DMS153 (cell line): ENCODE measurements at regions not wholly inside any gene's neighbourhood (a gene's known extent, or its start where the extent isn't known, plus 50 kb on each side); places are given as distances from the start of the nearest gene placed in this dataset.

Experiments used
- DNase-seq: peaks from one replicate; lab custom pipeline; 2025; lab: John Stamatoyannopoulos, UW

DNA sequence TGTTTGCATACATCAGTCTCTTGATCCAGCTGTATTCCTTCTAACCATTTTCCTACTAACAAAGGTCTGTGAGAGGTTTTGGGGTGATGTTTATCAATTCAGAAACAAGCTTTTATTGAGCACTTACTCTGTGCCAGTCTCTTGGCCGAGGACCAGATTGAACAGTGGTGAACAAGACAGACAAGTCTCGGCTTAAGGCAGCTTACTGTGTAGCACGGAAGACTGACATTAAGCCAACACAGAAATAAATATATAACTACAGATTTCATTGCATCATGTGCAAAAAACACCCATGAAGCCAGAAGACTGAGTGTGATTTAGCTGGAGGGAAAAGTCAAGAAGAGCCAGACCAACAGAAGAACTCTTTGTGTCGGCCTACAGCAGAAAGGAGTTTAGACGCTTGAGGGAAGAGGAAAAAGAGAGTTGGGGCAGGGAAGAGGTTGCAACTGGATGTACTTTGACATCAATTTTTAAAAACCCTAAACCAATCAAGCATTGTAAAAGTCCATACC, 549.6 kb upstream of the CITED2 start:
- DNase-seq: no peak

DNA sequence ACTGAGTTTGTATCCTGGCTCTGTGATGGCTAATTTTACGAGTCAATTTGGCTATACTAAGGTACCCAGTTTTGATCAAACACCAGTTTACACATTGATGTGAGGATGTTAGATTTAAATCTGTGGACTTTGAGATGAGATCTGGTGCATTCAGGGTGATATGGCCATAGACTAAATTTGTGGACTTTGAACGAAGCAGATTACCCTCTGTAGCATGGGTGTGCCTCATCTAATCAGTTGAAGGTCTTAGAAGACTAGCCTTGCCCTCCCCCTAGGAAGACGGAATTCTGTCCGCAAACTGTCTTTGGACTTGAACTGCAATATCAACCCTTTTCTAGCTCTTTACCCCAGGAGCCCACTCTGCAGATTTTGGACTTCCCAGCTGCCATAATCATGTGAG, 547.8 kb upstream of the CITED2 start:
- DNase-seq: no peak

DNA sequence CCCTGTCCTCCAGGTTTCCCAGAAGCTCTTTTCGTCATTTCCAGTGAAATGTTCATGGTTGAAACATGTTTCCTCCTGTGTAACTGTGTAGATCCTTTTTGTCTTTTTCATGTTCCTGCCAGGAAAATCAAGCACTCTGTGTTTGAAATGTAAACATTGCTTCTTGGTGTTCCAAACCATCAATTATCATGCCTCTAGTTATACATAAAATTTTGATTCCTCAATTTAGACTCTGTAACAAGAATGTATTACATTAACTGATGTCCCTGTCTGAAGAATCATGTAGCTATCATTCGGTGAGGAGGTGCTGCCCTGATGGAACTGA, 546.3 kb upstream of the CITED2 start:
- peak; percentile 29 for DNase-seq

DNA sequence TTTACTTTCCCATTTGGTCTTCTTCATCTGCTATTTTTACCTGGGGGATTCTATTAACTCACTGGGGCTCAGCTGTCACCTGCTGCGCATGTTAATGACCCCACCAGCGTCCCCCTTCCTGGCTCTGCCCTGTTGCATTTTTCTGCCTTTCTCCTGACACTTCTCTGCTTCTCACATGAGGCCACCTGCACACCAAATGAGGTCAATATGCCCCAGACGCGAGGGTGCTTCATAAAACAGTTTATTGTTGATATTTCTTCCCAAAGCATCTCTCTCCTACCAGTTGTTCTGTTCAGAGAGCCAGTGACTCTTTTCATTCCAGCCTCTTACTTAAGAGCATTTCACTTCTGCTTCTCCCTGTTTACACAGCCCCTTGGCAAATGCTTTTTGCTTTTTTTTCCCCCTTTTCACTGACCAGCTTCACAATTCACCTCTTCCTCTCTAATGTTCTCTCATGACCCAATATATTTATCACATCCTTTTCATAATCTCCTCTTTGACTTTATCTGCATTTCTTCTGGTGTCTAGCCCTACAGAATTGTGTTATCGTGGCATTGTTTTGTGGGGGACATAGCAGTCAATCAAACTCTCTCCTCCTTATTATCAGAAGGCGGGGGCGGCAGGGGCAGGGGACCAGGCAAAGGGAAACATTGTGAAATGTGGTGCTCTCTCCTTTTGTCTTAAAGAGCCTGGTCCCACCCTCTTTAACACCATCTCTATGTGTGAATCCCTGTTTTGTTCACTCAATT, 545.8 kb upstream of the CITED2 start:
- no peak for DNase-seq

DNA sequence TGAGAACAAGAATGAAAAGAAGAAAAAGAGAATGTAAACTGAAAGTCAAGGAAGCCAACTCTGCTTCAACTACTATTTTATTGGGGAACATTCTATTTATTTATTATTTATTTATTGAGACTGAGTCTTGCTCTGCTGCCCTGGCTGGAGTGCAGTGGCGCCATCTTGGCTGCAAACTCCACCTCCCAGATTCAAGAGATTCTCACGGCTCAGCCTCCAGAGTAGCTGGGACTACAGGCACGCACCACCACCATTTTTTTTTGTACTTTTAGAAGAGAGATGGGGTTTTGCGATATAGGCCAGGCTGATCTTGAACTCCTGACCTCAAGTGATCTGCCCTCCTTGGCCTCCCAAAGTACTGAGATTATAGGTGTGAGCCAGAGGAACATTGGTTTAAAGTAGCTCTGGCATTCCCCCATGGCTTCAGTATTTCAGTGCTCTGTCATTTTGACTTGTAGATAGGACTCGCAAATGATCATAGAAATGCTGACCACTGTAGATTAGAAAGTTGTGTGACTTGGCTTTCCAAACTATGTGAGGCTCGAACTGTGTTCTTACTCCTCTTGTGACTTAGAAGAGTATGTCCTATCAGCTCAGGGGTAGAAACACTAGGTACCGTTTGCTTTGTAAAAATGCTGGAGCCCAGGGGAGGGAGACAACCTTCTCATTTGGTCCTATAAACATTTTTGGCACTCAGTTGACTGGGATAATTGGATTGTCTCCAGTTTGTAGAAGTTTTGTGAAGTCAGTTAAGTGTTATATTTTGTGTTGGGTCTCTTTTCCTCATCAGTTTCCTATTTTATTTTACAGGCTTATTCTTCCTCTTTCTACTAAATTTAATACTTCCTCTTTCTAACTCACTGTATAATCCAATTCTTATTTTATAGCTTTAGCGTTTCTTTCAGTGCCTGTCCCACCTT, 544.9 kb upstream of the CITED2 start:
- no peak for DNase-seq

DNA sequence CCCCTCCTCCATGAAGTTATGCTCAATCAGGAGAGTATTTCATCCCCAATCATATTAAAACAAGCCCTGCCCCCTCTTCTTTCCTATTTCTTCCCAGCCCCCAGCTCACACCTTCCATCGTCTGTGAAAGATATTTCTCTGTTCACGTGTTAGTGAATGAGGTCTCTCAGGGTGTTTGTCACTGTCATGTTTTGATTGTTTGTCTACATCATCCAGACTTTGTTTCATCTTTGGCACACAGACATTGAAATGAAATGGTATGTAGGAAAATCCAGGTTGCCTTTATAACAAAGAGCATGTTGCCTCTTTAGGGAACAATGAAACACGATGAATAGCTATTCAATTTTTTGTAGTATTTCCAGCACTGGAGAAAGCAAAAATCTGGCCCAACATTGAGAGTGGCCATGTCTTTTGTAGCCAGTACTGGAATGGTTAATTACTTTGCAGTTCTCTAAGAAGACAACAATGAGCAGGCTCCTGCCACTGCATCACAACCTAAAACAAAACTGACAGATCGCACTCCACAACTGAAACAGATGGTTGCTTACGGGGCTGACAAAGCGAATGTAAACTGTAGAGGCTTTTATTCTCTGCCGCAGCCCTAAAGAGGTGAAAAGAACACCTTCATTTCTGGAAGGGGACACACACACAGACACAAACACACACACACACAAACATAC, 543.6 kb upstream of the CITED2 start:
- peak; percentile 10 for DNase-seq

DNA sequence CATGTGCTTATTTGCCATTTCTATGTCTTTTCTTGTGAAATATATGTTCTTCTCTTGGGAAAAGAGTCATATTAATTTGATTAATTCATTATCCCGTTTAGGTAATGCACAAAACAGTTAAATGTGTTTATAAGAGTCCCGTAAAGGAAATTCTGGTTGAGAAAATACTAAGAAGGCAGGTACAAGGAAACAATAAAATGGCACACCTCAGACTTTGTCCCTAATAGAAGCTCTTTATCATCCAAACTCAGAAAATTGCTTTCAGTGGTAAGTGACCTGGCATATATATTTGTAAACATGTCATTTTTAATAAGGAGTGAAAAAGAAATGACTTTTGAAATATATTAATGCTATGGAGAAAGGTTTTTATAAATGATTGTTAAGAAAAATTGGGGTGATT, 540.5 kb upstream of the CITED2 start:
- no peak for DNase-seq

DNA sequence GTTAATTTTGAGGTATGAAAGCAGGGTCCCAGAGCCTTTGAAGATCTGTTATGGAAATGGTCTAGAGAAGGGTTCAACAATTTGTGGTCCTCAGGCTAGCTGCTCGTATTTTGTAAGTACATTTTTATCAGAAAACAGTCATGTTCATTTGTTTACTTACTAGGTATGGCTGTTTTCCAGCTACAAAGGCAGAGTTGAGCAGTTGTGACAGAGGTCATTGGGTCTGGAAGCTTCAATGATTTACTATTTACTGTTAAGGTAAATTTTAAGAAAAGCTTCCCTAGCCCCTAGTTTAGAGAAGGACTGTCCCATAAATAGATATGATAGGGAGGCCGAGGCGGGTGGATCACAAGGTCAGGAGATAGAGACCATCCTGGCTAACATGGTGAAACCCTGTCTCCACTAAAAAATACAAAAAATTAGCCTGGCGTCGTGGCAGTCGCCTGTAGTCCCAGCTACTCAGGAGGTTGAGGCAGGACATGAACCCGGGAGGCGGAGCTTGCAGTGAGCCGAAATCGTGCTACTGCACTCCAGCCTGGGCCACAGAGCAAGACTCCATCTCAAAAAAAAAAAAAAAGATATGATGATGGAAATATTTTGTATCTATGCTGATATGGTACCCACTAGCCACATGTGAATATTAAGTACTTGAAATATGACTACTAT, 538.4 kb upstream of the CITED2 start:
- no peak for DNase-seq

DNA sequence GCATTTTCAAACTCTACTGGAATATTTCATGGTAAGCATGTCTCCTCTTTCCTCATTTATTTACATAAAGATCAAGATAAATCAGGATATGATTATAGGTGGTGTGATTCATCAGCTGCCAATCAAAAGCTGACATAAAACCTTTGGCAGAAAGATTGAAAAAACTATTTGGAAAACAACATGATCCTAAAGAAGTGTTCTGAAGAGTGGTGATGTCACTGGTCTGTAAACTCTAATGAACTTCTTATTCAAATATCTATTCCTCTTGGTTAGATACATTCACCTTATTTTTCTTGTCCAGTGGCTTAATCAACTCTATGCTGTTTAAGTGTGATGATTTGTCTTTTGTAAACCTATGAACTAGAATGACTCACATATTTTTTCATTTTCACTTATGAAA, 535.5 kb upstream of the CITED2 start:
- DNase-seq: no peak

DNA sequence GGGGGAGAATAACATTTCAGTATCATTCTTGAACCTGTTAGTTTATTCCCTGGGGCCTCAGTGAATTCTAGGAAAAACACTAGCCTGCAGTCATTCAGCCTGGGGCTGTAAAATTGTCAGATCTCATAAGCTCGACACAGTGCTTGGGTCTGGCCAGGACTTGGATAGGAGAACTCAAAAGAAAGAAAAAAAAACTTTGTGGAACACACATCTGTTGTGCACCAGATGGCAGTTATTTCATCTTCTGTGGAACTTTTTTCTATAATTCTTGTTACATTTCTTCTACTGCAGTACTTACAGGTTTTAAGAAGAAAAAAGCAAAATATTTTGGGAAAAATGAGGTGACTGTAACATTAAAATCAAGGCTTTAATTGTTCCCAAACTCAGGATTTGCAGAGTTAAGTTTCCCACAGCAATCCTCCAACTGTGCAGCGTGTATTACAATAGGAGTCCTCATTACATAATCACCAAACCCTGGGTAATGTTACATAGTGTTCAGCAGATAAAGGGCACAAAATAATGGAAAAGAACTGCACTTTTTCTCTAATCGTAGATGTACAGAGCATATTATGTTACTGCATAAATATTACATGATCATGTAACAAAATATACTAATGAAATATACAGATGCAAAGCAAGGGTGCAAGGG, 531.1 kb upstream of the CITED2 start:
- no peak for DNase-seq

DNA sequence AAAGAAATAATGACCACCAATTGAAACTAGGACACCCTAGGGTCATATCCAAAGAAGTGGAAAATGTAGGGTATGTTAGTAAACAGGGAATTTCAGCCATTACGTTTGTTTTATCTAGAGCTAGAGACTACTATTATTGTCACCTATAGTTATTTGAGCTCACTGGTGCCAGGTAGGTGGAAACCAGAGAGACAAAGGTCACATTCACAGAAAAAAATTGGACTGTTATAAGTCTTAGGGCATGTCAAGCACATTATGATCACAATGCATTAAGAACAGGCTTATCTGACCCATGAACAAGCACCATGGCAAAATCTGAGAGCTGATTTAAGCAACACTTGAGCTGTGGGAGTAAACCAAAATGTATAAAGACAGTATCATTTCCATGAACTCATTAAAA, 530.1 kb upstream of the CITED2 start:
- DNase-seq: no peak

DNA sequence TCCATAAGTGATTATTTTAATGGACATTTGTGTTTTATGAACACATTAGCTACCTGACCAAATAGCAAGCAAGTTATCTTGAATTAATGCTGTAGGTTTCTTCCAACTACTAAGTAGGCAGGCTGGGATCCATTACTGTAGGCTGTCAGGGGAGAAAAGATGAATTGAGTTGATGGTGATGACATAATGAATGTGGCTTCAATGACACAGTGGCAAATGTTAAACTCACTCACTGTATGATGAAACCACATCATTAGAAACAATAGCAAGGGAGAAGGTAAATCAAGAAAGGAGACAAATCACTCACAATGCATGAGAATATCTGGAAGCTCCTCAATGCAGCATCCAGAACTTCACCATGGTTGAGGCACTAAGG, 529.7 kb upstream of the CITED2 start:
- no peak for DNase-seq

DNA sequence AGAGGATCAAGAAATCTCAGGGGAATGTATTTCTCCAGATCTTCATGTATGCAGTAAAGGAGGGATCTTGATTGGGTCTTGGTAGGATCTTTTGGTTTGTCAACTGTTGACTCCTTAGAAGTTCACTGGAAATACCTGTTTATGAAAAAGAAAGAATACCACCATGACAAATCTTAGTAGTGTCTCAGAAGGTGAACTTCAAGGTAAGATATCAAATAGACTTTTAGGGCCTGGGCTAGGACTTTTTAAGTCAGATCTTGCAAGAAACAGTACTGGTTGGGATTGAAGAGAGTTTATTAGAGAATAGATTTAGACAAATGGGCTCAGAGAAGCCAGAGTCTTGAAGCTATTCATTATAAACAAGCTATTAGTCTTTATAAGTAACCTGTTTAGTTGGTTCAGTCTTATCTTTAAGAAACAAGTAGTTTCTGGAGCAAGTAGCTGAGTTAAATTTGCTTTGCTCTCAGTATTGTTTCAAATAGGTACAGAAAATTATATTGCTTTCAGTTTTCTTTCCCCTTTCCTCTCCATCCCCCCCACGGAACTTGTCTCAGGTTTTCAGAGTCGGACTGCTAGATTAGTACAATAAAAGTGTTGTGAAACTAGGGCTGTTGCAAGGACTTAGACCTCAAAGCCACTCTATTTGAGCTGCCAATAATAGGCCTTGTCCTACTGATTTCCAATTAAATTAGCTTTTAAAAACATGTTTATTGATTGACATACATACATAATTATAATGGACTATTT, 529.1 kb upstream of the CITED2 start:
- DNase-seq: no peak

DNA sequence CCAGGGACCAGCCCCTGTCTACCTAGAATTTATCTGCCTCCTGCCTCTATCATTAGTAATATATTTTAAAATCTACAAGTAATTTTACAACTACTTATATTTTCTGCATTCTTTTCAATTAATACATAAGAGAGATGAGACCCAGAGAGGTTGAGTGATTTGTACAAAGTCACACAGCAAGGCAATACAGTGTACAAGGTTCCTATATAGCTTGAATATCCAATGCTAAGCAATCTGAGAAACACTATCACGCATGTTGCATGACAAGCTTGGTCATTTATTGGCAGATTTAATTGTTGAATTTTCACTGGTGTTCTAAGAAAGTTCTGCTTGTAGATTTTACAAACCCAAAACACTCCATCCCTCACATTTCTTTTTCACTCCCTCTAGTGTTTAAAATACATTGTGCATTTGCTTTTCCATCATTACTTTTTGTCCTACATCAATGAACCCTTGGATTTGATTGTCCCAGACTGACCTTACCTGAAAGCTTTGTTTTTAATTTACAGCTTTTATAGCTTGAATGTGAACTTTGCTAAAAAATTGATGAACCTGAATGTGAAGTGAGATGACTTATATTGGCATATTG, 520.9 kb upstream of the CITED2 start:
- no peak for DNase-seq

DNA sequence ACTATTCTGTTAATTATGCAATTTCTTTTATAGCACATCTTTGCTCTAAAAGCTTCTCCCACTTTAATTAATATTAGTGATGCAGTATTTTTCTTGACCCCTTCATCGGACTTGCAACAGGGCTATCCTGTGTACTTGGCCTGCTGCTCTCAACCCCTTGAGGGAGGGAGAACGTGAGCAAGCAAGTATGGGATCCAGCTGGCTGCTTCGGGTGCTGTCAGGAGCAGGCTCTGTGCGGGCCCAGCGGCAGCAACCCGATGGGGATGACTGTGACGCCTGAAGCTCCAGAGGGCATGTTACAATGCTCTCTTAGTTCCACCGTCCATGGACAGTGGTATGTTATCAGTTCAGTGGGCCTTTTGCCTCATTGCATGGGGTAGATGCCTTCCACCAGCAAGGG, 519.8 kb upstream of the CITED2 start:
- no peak for DNase-seq

DNA sequence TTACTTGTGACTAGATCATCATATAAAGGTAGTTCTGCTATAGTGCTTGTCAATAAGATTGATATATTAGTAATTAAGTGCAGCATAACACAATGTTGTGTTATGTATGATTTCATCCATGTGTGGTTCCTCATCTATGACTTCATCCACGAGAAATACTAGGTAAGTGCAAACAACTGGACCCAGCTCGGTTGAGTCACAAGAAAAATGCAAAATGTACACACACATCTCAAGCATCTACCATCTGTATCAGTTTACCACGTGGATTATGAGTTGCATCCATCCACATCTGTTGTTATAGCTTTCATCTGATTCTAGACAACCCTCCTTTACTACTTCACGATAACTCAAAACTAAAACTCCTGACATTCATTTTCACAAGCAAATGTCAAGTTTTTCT, 517.0 kb upstream of the CITED2 start:
- no peak for DNase-seq

DNA sequence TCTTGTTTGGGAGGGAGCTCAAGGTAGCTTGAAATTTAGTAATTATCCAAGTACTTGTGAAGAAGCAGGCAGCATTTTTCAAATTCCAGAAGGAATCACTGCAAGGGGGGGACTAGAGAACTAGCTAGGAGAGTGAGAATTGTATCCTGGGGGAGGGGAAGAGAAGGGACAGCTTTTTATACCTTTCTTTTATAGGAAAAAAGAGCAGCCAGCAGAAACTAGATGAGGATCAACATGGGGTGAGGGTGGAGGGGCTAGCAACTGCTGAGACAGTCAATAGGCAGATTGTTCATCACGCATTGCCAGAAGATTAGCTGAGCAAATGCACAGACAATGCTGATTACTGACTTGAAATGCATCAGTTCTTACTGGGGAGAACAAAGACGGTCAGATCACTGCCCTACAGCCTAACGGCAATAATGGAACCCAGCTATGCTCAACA, 514.3 kb upstream of the CITED2 start:
- DNase-seq: no peak

DNA sequence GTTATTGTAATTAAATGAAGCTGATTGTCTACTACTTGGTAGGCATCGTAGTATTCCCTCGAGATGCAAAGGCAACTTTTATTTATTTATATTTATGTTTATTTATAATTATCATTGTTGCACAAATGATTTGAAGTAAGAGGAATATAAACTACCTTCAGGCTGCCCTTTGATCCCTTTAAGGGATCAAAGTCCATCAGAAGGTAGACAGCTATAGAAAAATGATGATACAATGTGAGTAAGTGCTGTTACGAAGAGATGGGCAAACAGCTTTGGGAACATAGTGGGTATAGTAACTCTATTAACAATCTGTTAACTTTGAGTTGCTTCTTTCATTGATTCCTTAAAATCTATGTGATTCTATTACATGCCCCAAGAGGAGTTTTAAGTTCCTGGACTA, 512.8 kb upstream of the CITED2 start:
- DNase-seq: no peak

DNA sequence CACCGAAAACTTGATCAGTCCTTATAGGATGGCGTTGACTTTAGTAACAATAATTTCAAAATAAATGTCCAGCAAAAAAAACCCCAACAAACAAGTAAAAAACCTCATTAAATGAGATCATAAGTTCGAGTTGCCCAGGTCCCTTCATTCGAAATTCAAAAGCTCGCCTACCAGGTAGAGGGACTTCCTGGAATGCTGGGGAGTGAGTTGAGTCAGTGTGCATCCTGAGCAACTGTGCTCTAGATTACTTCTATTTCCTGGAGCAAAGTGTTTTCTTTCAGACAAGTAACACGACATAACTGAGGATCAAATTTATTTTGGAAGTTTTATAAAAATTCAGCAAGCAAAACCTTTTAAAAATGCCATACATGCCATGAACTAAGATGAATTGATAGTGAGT, 511.9 kb upstream of the CITED2 start:
- DNase-seq: no peak

DNA sequence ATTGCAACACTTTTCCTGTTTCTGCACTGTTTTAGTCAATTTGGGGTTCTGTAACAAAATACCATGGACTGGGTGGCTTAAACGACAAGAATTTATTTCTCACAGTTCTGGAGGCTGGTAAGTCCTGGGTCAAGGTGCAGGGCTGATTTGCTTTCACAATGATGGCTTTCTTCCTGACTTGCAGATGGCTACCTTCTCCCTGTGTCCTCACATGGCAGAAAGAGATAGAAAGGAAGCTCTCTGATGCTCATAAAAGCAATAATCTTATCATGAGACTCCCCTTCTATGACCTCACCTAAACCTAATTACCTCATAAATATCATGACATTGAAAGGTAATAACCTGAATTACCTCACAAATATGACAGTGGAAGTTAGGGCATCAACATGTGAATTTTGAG, 511.5 kb upstream of the CITED2 start:
- no peak for DNase-seq

DNA sequence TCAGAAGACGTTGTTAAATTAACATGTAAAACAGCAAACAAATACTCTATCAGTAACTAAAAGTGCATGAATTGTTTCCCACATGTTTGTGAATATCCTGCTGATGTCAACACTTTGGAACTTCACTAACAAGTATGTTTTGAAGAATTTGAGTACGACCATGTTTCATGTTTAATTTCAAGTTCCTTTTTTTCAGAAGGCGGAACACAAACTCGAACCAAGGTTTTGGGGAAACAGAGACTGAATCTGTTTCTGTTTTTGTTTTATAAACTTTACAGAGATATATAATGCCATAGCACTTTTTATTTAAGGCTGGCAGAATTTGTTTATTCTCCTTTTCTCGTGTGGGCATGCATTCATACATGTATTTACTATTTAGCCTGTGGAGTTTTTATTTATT, 509.3 kb upstream of the CITED2 start:
- no peak for DNase-seq
